M059J (cell line): ENCODE measurements at regions not wholly inside any gene's neighbourhood (a gene's known extent, or its start where the extent isn't known, plus 50 kb on each side); places are given as distances from the start of the nearest gene placed in this dataset.

Source experiments
- DNase-seq: peaks from one replicate; pipeline ENCODE4 v3.0.0-alpha.2; 2012; ENCODE audit warnings: low read depth

- no peak for DNase-seq
These were observed 1020.4 kb downstream of the CBLN2 start for GRCh38 chr18:71523483-71524435.

DNA sequence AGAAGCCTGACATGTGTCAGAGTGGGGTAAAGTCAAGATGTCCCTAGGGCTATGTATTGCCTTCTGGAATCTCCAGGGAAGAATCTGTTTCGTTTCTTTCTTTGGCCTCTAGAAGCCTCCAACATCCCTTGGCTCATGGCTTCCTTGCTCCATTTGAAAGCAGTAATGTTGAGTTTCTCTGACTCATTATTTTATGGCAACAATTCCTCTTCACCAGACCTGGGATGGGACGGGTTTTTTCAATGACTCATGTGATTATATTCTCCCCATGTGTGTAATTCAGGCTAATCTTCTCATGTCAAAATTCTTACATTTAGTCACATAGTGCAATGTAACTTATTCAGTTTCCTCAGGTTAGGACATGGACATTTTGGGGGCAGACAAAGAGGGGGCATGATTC is 1038.6 kb downstream of the CBLN2 start:
- DNase-seq: peak; percentile 0

GRCh38 chr18:71503222-71503621 is 1040.9 kb downstream of the CBLN2 start:
- DNase-seq: no peak

- no peak for DNase-seq
These were observed 1058.5 kb downstream of the CBLN2 start for GRCh38 chr18:71485611-71486010.

GRCh38 chr18:71471963-71472725 is 1072.0 kb downstream of the CBLN2 start:
- DNase-seq: no peak

- DNase-seq: no peak
These were observed 1087.9 kb downstream of the CBLN2 start for GRCh38 chr18:71456206-71456605.

- no peak for DNase-seq
These were observed 1093.9 kb downstream of the CBLN2 start for GRCh38 chr18:71450257-71450656.

GRCh38 chr18:71443706-71444480 is 1100.2 kb downstream of the CBLN2 start:
- peak; percentile 3 for DNase-seq

DNA sequence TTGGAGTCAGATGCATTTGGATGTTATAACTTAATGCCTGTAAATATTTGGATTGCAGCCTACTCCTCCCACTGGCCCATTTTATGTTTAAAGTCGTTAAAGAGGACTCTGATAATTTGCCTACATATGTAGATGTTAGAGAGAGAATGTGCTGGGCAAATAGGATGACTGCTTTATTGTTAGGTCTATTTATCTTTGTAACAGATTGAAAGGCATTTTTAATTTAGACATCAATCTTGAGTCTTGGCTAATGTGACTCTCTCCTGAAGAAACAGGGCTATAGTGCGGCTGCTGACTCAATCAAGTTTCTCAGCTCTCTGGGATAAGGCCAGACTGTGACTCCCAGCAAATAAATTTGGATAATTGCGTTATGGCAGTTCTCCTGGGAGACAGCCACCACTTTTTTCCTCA is 1101.4 kb downstream of the CBLN2 start:
- peak; percentile 4 for DNase-seq

- DNase-seq: no peak
These were observed 1103.0 kb downstream of the CBLN2 start for GRCh38 chr18:71441156-71441555.

GRCh38 chr18:71437511-71437910 is 1106.6 kb downstream of the CBLN2 start:
- DNase-seq: no peak

GRCh38 chr18:71433373-71433772 is 1110.8 kb downstream of the CBLN2 start:
- no peak for DNase-seq

GRCh38 chr18:71431689-71432088 is 1112.5 kb downstream of the CBLN2 start:
- DNase-seq: no peak

- DNase-seq: no peak
These were observed 1113.0 kb downstream of the CBLN2 start for GRCh38 chr18:71431171-71431570.

DNA sequence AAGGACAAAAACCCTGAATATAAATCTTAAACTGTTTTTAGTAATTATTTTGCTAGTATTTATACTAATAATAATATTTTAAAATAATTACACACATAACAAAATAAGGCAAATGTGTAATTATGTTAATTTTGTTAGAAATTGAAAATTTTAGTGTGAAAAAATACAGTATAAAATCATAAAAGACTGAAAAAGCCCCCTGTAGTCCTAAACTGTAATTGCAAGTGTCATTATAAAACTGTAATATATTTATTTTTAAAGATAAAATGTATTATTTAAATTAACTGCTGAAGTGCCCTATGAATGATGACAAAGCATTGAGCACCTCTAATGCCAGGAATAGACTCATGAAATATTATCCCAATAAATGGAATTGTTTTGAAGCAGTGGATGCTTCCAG is 1117.7 kb downstream of the CBLN2 start:
- no peak for DNase-seq

- no peak for DNase-seq
These were observed 1116.4 kb downstream of the SOCS6 start for GRCh38 chr18:71405169-71405809.

GRCh38 chr18:71403501-71403900 is 1114.7 kb downstream of the SOCS6 start:
- DNase-seq: no peak

DNA sequence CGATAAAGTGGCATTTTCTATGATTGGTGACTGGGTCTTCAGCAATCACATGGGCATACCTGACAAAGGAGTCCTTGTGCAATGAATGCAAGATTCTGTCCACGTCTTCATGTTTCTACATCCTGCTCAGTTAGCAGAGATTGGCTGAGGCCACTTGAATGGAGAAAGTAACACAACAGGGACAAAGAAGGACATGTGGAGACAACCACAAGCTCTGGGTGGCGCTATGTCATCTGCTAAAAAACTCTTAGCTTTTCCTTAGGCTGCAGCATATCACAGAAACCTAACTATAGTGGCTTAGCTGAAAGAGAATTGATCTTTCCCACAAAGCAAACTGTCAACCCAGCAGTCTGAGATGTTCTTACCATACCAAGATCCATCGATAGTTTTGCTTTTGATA is 1109.7 kb downstream of the SOCS6 start:
- no peak for DNase-seq

DNA sequence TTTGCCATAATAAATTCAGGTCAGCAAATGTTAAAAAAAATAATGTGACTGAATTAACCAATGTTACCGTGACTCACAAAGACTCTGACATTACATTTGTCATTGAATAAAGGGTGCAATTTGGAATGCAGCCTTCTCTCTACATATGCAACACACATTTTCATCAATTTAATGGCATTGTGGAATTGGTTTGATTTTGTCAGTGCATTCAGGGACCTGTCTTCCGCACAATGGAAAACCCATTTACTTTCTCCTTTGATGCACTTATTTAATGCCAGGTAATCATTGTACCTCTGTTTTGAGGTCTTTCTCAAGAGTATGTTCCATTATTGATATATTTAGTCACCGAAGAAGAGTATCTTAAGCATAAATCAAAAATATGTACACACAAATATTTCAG is 1099.3 kb downstream of the SOCS6 start:
- DNase-seq: no peak

DNA sequence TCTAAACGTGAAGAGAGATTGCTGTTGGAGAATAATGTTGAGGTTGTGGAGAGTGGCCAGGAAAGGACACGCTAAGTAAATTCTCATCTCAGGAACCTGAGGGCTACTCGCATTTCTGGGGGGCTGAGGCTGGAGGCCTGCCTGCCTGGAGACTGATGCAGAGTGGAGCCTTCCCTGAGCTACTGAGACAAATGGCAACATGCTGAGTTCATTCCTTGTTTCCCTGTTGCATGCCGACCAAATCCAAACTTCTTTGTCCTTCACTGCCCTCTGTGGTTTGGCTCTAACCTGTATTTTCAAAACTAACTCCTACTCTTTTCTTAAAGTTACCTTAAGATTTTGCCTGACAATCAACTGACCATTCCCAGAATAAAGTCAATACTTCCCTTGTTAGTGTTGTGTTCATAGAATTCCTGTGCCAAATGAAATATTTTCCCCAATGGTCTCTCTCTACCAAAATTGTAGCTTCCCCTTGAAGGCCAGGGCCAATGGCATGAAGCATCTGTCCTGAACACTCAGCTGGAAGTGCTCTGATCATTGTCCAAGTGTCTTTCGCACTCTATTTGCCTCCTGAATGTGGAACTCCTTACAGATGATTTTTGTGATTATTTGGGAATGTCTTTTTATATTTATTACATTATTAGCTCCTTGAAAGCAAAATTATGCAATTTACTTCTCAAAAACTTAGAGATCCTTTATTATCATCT is 1085.6 kb downstream of the SOCS6 start:
- DNase-seq: no peak
